HEK293 (cell line): ENCODE measurements at regions not wholly inside any gene's neighbourhood (a gene's known extent, or its start where the extent isn't known, plus 50 kb on each side); places are given as distances from the start of the nearest gene placed in this dataset.

Experiments
- CTCF ChIP-seq: fragments of 450-650 bp; formaldehyde crosslinking; IDR thresholded peaks from 2 replicates; pipeline ENCODE4 v1.5.1; 2016; ENCODE audit warnings: missing biosample characterization, missing genetic modification characterization
- ZBTB7A ChIP-seq: fragments of 450-650 bp; formaldehyde crosslinking; IDR thresholded peaks from 2 replicates; pipeline ENCODE4 v1.5.1; 2016; ENCODE audit warnings: low read depth, missing biosample characterization, missing genetic modification characterization
- ZNF274 ChIP-seq, 2 experiments: fragments of 200-500 bp in 1 of 2; fragments of 450-650 bp in 1 of 2; sonication (Bioruptor generic) in 1 of 2; formaldehyde crosslinking in 1 of 2; IDR thresholded peaks; 2 replicates each; pipeline versions ENCODE4 v1.5.1 to v1.6.1; 2014 to 2016; ENCODE audit warnings: borderline replicate concordance in 1 of 2, inconsistent platforms in 1 of 2, low read length in 1 of 2, missing biosample characterization in 1 of 2, missing genetic modification characterization in 1 of 2

GRCh38 chr2:215699700-215700538, 264.1 kb upstream of the FN1 start:
- no peak for TF ChIP-seq CTCF (tag by site-specific recombination)
- no peak for TF ChIP-seq ZNF274 (IDR thresholded peaks at IDR 0.05; ENCODE audit: low read length)
- no peak for TF ChIP-seq ZNF274 (tag by site-specific recombination; IDR thresholded peaks at IDR 0.05; ENCODE audit: borderline replicate concordance)
- no peak for TF ChIP-seq ZBTB7A (tag by site-specific recombination)
